Thymus (tissue), 11 donors: ENCODE measurements at regions not wholly inside any gene's neighbourhood (a gene's known extent, or its start where the extent isn't known, plus 50 kb on each side); places are given as distances from the start of the nearest gene placed in this dataset.

ENCODE experiments used
- DNase-seq, 9 donors: peaks; one replicate each; pipeline ENCODE4 v3.0.0-alpha.2; 2013; ENCODE audit warnings: low spot score in 9 of 9, low read depth in 6 of 9, missing footprints in 1 of 9
- H3K27ac ChIP-seq, 2 donors: one replicate each; pipeline ENCODE4 v1.5.1; 2013; ENCODE audit warnings: control low read depth in 1 of 2, low read depth in 1 of 2, low read length in 1 of 2, mild to moderate bottlenecking in 1 of 2, moderate library complexity in 1 of 2
- H3K27me3 ChIP-seq, 2 donors: one replicate each; pipeline ENCODE4 v1.5.1; 2013; ENCODE audit warnings: low read length in 1 of 2; ENCODE audit not compliant: control insufficient read depth in 2 of 2, insufficient read depth in 1 of 2
- H3K36me3 ChIP-seq, 2 donors: one replicate each; pipeline ENCODE4 v1.5.1; 2013; ENCODE audit warnings: low read length in 1 of 2, mild to moderate bottlenecking in 1 of 2, moderate library complexity in 1 of 2; ENCODE audit not compliant: control insufficient read depth in 2 of 2, insufficient read depth in 2 of 2
- H3K4me1 ChIP-seq, 2 donors: one replicate each; pipeline ENCODE4 v1.5.1; 2013; ENCODE audit warnings: low read length in 2 of 2; ENCODE audit not compliant: control insufficient read depth in 2 of 2, insufficient read depth in 2 of 2
- H3K4me3 ChIP-seq, 2 donors: one replicate each; pipeline ENCODE4 v1.5.1; 2013; ENCODE audit warnings: low read length in 2 of 2, control low read depth in 1 of 2, mild to moderate bottlenecking in 1 of 2
- H3K9me3 ChIP-seq, 2 donors: one replicate each; pipeline ENCODE4 v1.5.1; 2013; ENCODE audit warnings: low read length in 1 of 2, mild to moderate bottlenecking in 1 of 2; ENCODE audit not compliant: control insufficient read depth in 2 of 2, insufficient read depth in 1 of 2
- WGBS: extraction: QIAGEN DNeasy Blood & Tissue Kit; methylation state at CpG from one replicate; pipeline ENCODE4 v1.1.7; 2013; 5-methylcytosine and 5-hydroxymethylcytosine counted together
- donor health status: healthy.

- Histone ChIP-seq H3K27ac (no peak overlapping the region), H3K27me3 (no peaks in the 10 kb centered on the region), H3K9me3 (no peaks in the 10 kb centered on the region), H3K36me3 (no peaks in the 10 kb centered on the region), H3K4me3 (no peak overlapping the region), H3K4me1 (no peaks in the 10 kb centered on the region)
- DNase-seq: no peak
- WGBS: 91% methylated on average over 3 of the region's 3 CpGs
These were observed 105.5 kb upstream of the CDH12 start for GRCh38 chr5:22958462-22959262.

DNA sequence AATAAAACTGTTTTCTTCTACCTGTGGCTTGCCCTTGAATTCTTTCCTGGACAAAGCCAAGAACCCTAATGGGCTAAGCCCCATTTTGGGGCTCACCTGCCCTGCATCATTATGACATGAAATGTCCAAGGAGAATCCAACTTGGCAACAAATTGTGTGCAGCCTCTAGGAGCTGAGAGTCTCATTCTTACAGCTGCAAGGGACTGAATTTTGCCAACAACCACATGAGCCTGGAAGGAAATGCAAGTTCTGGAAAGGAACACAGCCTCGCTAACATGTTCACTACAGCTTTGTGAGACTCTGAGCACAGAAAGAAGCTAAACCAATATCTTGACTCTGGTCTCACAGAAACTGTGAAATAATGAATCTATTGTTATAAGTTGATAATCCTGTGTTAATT lies 94.8 kb upstream of the CDH12 start:
- WGBS: 84% methylated on average over 1 of the region's 1 CpG
- H3K36me3 ChIP-seq: no peaks in the 10 kb centered on the region
- H3K27me3 ChIP-seq: no peaks in the 10 kb centered on the region
- no peak overlapping the region for H3K4me3 ChIP-seq
- no peaks in the 10 kb centered on the region for H3K9me3 ChIP-seq
- H3K4me1 ChIP-seq: no peaks in the 10 kb centered on the region
- DNase-seq: no peak
- no peak overlapping the region for H3K27ac ChIP-seq

- no peak overlapping the region for H3K27ac ChIP-seq
- H3K9me3 ChIP-seq: peaks cover 0 to 2% of the 10 kb centered on the region in 2 donors
- DNase-seq: no peak
- H3K4me3 ChIP-seq: no peak overlapping the region
- no peaks in the 10 kb centered on the region for H3K27me3 ChIP-seq
- H3K4me1 ChIP-seq: no peaks in the 10 kb centered on the region
- no peaks in the 10 kb centered on the region for H3K36me3 ChIP-seq
- 94% methylated on average over 4 of the region's 4 CpGs for WGBS
These were observed 85.2 kb upstream of the CDH12 start for GRCh38 chr5:22938362-22938761.

DNA sequence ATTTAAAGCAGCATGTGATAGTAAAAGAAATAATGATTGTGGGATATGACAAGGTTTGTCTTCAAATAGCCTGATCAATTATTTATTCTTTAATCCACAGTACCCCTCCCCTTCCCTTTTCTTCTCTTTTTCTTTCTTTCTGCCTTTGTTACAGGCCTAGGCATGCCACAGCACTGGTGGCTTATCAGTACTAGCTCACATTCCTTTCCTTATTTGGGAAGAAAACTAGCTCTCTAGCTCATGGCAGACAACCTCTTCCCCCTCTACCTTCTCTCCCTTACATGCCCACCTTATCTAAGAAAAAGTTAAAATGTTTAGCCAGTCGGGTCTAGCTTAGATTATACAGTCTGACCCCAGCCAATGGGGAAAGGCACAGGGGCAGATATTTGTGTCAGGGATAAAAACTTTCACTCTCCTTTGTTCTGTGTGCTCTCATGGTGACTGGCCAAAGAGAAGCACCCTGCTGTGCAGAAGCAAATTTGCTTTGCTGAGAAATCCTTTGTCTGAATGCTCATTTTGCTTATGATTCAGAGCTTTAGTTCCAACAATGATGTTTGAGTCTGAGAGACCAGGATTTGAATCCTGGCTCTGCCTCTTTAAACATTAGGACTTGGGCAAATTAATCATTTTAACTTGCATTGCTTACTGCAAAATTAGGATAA lies 75.8 kb upstream of the CDH12 start:
- Histone ChIP-seq H3K4me1 (no peaks in the 10 kb centered on the region), H3K4me3 (no peak overlapping the region), H3K27ac (no peak overlapping the region), H3K9me3 (peaks cover 0 to 6% of the 10 kb centered on the region in 2 donors), H3K36me3 (no peaks in the 10 kb centered on the region), H3K27me3 (no peaks in the 10 kb centered on the region)
- WGBS: 85% methylated on average over 1 of the region's 1 CpG
- no peak for DNase-seq

DNA sequence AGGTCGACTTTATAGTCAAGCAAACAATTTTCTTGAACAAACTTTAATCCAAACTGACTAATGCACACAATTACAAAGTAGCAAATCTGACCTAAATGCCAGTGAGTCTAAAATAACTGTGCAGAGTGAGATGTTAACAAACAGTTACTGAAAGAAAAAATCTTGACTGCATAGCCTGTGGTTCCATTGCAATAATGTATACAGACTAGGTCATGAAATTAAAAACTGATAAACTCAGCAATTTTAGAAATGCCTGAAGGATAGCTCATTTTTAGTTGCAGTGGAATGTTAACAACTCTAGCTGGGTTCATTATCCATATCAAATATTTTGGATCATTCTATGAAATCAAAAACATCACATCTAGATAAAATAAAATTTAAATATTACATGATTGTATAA lies 73.4 kb upstream of the CDH12 start:
- no peaks in the 10 kb centered on the region for H3K4me1 ChIP-seq
- no peaks in the 10 kb centered on the region for H3K27me3 ChIP-seq
- no peaks in the 10 kb centered on the region for H3K36me3 ChIP-seq
- H3K9me3 ChIP-seq: peaks cover 0 to 4% of the 10 kb centered on the region in 2 donors
- 74% methylated on average over 1 of the region's 1 CpG for WGBS
- H3K4me3 ChIP-seq: no peak overlapping the region
- DNase-seq: no peak
- H3K27ac ChIP-seq: no peak overlapping the region

DNA sequence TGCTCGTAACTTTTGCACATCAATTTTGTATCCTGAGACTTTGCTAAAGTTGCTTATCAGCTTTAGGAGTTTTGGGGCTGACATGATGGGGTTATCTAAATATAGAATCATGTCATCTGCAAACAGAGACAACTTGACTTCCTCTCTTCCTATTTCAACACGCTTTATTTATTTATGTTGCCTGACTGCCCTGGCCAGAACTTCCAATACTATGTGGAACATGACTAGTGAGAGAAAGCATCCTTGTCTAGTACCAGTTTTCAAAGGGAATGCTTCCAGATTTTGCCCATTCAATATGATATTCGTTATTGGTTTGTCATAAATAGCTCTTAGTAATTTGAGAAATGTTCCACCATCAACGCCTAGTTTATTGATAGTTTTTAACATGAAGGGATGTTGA lies 65.4 kb upstream of the CDH12 start:
- no peaks in the 10 kb centered on the region for H3K9me3 ChIP-seq
- H3K4me1 ChIP-seq: no peaks in the 10 kb centered on the region
- DNase-seq: no peak
- no peaks in the 10 kb centered on the region for H3K36me3 ChIP-seq
- H3K27me3 ChIP-seq: no peaks in the 10 kb centered on the region
- no peak overlapping the region for H3K4me3 ChIP-seq
- H3K27ac ChIP-seq: no peak overlapping the region
- WGBS: 84% methylated on average over 4 of the region's 4 CpGs

GRCh38 chr5:22916393-22916792 lies 63.2 kb upstream of the CDH12 start:
- Histone ChIP-seq H3K27ac (no peak overlapping the region), H3K9me3 (no peaks in the 10 kb centered on the region), H3K36me3 (no peaks in the 10 kb centered on the region), H3K27me3 (no peaks in the 10 kb centered on the region), H3K4me3 (no peak overlapping the region), H3K4me1 (no peaks in the 10 kb centered on the region)
- 84% methylated on average over 1 of the region's 1 CpG for WGBS
- DNase-seq: no peak

DNA sequence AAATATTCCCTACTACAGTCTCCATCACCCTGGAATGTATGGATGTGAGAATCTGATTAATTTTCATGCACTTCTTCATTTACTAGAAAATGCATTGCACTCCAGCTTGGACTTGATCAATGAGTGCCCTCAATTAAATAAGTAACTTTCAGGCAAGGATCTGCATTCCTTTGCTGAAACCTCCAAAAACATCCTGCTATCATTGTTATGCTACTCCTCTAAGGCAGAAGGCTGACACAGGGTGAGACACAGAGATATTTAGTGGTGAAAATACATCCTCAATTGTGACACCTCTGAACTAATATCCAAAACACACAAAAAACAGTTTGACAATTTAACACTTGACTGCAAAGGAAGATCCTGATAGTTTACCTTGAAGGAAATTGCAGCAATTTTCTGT lies 57.9 kb upstream of the CDH12 start:
- Histone ChIP-seq H3K4me1 (no peaks in the 10 kb centered on the region), H3K27me3 (no peaks in the 10 kb centered on the region)
- DNase-seq: no peak

DNA sequence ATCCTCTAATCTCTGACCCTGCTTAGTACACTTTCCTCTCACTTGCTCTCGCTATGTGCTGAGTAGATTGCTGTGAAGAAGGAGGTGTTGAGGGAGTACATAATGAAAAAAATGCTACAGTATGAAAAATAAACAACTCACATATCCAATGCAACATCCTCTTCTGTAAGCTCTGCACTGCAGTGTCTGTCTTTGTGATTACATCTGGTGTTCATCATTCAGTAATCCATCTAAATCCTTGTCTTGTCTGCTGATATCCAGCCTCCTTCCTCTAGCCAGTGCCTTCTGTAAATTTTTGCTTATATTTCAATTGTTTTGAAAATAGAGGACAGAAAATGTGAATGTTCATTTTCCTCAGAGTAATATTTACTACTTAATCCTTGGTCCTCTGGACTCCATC lies 57.4 kb upstream of the CDH12 start:
- no peak for DNase-seq
- Histone ChIP-seq H3K27ac (no peak overlapping the region), H3K36me3 (no peaks in the 10 kb centered on the region), H3K4me3 (no peak overlapping the region), H3K9me3 (no peaks in the 10 kb centered on the region), H3K27me3 (no peaks in the 10 kb centered on the region), H3K4me1 (no peaks in the 10 kb centered on the region)
- 87% methylated on average over 1 of the region's 1 CpG for WGBS

More for the DNA sequence above, 57.9 kb upstream of the CDH12 start:
- no peaks in the 10 kb centered on the region for H3K9me3 ChIP-seq
- no peaks in the 10 kb centered on the region for H3K36me3 ChIP-seq
- H3K27ac ChIP-seq: no peak overlapping the region
- no peak overlapping the region for H3K4me3 ChIP-seq
